Keratinocyte (primary cell): ENCODE measurements at regions not wholly inside any gene's neighbourhood (a gene's known extent, or its start where the extent isn't known, plus 50 kb on each side); places are given as distances from the start of the nearest gene placed in this dataset.

Source experiments
- EZH2 ChIP-seq: IDR thresholded peaks from one replicate; pipeline ENCODE4 v1.6.1; 2012; ENCODE audit warnings: inconsistent platforms, mild to moderate bottlenecking, low read length, moderate library complexity
- TF ChIP-seq, protein P1 (sequence below), 3 experiments: IDR thresholded peaks in 1 of 3; conservative IDR thresholded peaks in 1 of 3; optimal IDR thresholded peaks in 1 of 3; 2 replicates in 2 of 3; 3 replicates in 1 of 3; pipeline versions ENCODE3 to v1.5.1; 2011; ENCODE audit warnings: low read length in 3 of 3, mild to moderate bottlenecking in 3 of 3, moderate library complexity in 2 of 3, control low read depth in 1 of 3, inconsistent platforms in 1 of 3; ENCODE audit not compliant: insufficient read depth in 2 of 3; ENCODE audit errors: extremely low read depth in 1 of 3

DNA sequence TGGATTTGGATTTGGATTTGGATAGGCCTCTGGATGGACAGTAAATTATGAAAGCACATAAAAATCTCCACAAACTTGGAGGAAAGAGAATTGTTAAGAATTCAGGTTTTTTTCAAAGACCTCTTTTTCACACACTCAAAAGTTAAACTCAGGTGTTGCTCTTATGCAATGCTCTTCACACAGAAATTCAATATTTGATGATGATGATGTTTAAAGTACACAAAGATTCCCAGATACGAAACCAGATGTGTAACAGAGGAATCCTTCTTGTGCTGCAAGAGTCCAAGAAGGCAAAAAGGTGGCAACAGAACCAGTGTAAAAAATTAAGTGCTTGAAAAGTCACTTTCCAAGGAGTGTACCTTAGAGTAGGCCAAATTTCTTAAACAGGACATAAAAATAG is 75.8 kb upstream of the SPATS2L start:
- TF ChIP-seq, protein P1, sequence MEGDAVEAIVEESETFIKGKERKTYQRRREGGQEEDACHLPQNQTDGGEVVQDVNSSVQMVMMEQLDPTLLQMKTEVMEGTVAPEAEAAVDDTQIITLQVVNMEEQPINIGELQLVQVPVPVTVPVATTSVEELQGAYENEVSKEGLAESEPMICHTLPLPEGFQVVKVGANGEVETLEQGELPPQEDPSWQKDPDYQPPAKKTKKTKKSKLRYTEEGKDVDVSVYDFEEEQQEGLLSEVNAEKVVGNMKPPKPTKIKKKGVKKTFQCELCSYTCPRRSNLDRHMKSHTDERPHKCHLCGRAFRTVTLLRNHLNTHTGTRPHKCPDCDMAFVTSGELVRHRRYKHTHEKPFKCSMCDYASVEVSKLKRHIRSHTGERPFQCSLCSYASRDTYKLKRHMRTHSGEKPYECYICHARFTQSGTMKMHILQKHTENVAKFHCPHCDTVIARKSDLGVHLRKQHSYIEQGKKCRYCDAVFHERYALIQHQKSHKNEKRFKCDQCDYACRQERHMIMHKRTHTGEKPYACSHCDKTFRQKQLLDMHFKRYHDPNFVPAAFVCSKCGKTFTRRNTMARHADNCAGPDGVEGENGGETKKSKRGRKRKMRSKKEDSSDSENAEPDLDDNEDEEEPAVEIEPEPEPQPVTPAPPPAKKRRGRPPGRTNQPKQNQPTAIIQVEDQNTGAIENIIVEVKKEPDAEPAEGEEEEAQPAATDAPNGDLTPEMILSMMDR (optimal IDR thresholded peaks at IDR 0.05 in 1 of 3, IDR thresholded peaks at IDR 0.05 in 1 of 3, conservative IDR thresholded peaks at IDR 0.05 in 1 of 3; ENCODE audit: extremely low read depth in 1 of 3, insufficient read depth in 2 of 3, low read length in 3 of 3), result no peak
- TF ChIP-seq EZH2, result no peak
